T1000 (cell line): ENCODE measurements at regions not wholly inside any gene's neighbourhood (a gene's known extent, or its start where the extent isn't known, plus 50 kb on each side); places are given as distances from the start of the nearest gene placed in this dataset.
A peak's percentile ranks its signal among the peaks of the same experiment; 100 is the strongest.

ENCODE experiments used
- DNase-seq: peaks from one replicate; lab custom pipeline; 2025; ENCODE audit warnings: mixed read lengths; lab: John Stamatoyannopoulos, UW

DNA sequence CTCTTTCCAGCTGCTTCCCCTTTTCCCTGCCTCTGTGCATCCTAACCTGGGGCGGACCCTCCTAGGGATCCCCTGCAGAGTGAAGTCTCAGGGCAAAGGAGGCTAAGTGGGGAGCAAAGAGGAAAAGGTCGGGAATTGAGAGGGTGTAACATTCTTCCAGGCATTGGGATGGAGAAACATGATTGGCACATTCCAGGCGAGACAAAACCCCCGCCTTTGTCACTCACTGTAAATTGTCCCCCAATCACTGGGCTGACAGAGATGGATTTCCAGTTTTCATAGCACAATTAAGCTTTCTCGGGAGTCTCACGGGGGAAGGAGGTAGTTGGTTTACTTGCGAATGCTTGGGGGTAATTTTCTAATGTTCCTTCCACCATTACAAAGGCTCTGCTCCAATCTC, 74.9 kb downstream of the MIAT start:
- no peak for DNase-seq

GRCh38 chr22:26734339-26735018, 77.1 kb downstream of the MIAT start:
- DNase-seq: no peak

DNA sequence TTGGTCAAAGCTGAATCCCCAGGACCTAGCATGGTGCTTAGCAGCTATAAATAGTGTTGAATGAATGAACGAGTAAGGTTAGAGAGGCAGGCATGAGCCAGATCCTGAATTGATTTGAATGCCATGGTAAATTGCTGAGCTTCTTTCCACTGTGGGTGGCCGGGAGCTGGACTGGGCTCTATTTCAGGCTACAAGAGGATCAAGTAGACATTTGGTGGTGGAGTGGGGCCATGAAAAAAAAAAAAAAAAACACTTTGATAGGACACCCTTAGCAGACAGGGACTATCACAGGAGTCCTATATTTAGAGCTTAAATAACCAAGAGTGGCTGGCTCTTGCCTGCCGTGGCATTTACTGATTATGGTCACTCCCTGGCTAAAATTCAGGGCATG, 77.6 kb downstream of the MIAT start:
- DNase-seq: no peak

DNA sequence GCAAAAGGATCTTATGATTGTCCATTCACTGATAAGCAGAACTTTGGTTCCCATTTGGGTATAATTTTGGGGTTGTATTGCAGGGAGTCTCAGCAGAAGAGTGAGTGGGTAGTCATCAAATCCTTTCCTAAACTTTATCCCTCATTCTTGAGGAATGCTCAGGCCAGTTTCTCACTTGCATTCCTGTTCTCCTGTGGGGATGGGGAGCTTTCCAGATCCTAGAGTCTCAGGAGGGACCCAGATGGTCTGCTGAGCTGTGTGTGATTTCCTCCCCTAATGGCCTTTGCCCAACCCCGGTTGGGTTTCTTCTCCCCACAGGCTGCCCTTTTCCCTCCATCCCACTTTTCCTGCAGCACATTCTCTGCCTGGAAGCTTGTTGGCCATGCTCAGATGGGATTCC, 79.9 kb downstream of the MIAT start:
- no peak for DNase-seq

- no peak for DNase-seq
These were observed 82.9 kb downstream of the MIAT start for GRCh38 chr22:26740253-26740652.

DNA sequence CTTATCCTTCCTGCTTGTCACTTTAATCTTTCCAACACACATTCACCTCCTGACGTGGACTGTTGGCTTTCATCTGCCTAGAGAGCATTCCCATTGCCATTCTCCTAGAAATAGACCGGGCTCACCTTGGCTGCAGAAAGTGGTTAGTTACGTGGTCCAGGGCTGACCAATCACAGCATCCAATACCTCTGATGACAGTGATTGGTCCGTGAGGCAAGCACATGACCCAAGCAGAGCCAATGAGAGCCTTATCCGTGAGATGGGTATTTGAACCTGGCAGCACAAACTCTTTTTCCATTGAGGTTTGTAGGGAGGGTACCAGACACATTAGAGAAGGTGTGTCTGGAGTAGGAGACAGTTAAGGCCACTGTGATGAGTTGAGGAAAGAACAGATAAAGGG, 85.8 kb downstream of the MIAT start:
- no peak for DNase-seq

DNA sequence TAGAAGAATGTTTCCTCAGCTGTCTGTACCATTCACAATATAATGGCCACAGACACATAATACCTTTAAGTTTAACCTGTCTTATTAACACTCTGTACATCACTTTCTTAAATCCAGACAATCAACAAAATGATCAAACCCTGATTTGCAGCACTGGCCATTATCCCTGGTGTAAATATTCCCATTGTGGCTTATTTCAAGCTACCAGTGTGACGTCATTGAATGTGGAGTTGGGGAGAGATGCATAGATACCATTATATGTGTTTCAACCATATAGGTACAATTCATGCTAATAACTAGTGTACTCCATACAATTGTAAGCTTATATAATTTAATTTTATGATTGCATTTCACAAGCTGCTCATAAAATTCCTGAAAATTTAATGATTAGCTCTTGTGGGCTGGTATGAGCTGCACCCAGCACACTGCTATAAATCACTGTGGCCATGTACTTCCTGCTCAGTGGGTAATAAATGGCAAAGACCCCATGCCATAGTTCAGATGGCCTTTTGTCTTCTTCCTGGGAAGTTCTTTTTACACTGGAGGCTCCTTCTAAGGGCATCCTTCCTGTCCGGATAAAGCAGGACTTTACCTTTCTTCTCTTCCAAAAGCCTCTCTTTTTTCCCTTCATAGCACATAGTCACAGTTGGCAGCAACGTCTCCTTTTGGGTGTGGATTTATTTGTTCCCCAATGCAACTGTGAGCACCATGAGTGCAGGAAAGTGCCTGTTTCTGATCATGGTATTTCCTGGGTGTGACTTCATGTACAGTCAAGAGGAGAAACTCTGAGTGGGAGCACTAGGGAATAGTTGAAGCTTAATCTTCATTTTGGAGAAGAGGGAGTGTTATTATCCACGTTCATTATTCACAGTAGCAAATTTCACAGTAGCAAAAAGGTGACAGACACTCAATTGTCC, 87.8 kb downstream of the MIAT start:
- no peak for DNase-seq

GRCh38 chr22:26746311-26746710, 88.9 kb downstream of the MIAT start:
- DNase-seq: no peak

DNA sequence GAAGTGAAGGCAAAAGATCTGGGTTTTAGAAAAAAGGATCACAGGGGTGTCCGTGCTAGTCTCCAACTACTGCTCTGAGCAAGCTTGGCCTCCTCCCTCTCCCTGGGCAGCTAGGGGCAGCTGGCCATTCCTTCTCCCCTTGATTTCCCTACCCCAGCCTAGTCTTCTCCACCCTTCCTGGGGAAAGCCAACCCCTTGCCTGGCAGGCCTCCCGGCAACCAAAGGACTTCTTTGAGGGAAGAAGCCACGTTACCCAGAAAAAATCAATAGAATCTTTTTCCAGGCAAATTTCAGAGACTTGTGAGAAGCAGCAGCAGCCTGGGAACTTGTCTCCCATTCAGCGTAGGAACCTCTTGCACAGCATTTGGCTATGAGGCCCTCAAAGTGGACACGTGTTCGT, 91.5 kb downstream of the MIAT start:
- DNase-seq: no peak

- no peak for DNase-seq
These were observed 93.8 kb downstream of the MIAT start for GRCh38 chr22:26751217-26751616.

- DNase-seq: no peak
These were observed 95.9 kb downstream of the MIAT start for GRCh38 chr22:26753125-26753862.

DNA sequence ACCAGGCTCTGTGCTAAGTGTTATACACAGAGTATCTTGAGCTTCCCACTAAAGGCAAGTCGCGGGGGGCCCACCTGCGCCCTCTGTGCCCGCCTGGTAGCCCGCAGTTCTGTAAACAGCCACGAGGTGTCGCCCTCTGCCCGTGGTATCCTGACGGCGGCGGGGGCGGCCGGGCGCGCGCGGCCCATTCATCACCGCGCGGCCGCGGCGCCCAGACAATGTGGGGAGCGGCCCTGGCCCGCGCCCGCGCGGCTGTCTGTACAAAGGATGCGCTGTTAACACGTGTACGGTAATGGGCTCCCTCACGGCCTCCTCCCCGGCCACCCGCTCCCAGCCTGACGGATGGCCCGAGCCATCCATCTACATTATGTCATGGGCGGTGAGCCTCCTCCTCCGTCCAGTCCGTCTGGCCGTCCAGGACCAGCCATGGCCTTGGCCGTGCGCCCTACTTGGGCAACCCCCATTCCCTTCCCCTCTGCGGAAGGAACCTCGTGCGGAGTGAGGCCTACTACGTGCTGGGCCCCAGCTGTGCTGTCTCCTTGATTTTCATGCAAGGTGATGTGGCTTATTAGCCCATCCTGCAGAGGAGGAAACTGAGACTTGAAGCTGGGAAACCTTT, 99.4 kb downstream of the MIAT start:
- peak; percentile 30 for DNase-seq

DNA sequence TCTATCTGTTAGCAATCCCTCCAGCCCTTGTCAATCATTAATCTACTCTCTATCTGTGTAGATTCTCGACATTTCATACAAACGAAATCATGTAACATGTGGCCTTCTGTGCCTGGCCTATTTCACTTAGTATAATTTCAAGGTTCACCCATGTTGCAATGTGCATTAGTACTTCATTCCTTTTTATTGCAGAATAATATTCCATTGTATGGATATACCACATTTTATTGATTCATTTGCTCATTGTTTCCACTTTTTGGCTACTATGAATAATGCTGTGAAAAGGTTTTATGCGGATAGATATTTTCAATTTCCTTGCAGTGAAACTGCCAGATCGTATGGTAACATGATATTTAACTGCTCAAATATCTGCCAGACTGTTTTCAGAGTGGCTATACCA, 100.1 kb downstream of the MIAT start:
- no peak for DNase-seq

GRCh38 chr22:26762503-26763472, 105.4 kb downstream of the MIAT start:
- DNase-seq: no peak

- DNase-seq: peak; percentile 51
These were observed 106.4 kb downstream of the MIAT start for GRCh38 chr22:26763633-26764361.

GRCh38 chr22:26766510-26767350, 109.3 kb downstream of the MIAT start:
- DNase-seq: no peak

GRCh38 chr22:26767351-26768155, 110.2 kb downstream of the MIAT start:
- DNase-seq: no peak

- no peak for DNase-seq
These were observed 110.7 kb downstream of the MIAT start for GRCh38 chr22:26768156-26768515.

- DNase-seq: no peak
These were observed 111.6 kb downstream of the MIAT start for GRCh38 chr22:26768952-26769351.
